NCI-H510A treated with DMSO at 0.1 percent for 48 hours (cell line): ENCODE measurements at regions not wholly inside any gene's neighbourhood (a gene's known extent, or its start where the extent isn't known, plus 50 kb on each side); places are given as distances from the start of the nearest gene placed in this dataset.

Source experiments
- DNase-seq: peaks from one replicate; lab custom pipeline; 2025; lab: John Stamatoyannopoulos, UW

- DNase-seq: no peak
Measured at GRCh38 chr10:105359708-105360107, 718.6 kb downstream of the SORCS3 start.

GRCh38 chr10:105358911-105359310, 717.8 kb downstream of the SORCS3 start:
- no peak for DNase-seq

- DNase-seq: no peak
Measured at GRCh38 chr10:105356626-105357025, 715.5 kb downstream of the SORCS3 start.

GRCh38 chr10:105354010-105354409, 712.9 kb downstream of the SORCS3 start:
- DNase-seq: no peak

GRCh38 chr10:105352827-105353226, 711.7 kb downstream of the SORCS3 start:
- no peak for DNase-seq

GRCh38 chr10:105352281-105352680, 711.2 kb downstream of the SORCS3 start:
- DNase-seq: no peak

- no peak for DNase-seq
Measured at GRCh38 chr10:105351187-105351586, 710.1 kb downstream of the SORCS3 start.

- DNase-seq: no peak
Measured at GRCh38 chr10:105347487-105347886, 706.4 kb downstream of the SORCS3 start.

- DNase-seq: no peak
Measured at GRCh38 chr10:105342606-105343005, 701.5 kb downstream of the SORCS3 start.

GRCh38 chr10:105339669-105340068, 698.6 kb downstream of the SORCS3 start:
- no peak for DNase-seq

GRCh38 chr10:105328503-105329133, 687.5 kb downstream of the SORCS3 start:
- no peak for DNase-seq
